ENCODE measurements at regions not wholly inside any gene's neighbourhood (a gene's known extent, or its start where the extent isn't known, plus 50 kb on each side); places are given as distances from the start of the nearest gene placed in this dataset.

DNA sequence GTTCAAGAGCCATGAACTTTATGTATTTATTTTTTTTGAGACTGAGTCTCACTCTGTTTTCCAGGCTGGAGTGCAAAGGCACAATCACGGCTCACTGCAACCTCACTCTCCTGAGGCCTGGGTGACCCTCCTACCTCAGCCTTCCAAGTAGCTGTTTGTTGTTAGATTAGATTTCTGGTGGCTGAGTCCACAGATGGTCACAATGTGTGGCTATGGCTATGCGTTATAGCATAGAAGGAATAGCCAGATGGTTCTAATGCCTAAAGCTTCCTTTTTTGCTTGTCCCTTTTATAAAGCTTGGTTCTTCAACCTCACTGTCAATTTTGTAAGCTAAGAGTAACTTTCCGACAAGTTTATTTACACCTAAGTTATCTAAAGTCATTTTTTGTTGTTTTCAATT, 62.3 kb upstream of the FMN2 start:
- TF ChIP-seq, protein P1, sequence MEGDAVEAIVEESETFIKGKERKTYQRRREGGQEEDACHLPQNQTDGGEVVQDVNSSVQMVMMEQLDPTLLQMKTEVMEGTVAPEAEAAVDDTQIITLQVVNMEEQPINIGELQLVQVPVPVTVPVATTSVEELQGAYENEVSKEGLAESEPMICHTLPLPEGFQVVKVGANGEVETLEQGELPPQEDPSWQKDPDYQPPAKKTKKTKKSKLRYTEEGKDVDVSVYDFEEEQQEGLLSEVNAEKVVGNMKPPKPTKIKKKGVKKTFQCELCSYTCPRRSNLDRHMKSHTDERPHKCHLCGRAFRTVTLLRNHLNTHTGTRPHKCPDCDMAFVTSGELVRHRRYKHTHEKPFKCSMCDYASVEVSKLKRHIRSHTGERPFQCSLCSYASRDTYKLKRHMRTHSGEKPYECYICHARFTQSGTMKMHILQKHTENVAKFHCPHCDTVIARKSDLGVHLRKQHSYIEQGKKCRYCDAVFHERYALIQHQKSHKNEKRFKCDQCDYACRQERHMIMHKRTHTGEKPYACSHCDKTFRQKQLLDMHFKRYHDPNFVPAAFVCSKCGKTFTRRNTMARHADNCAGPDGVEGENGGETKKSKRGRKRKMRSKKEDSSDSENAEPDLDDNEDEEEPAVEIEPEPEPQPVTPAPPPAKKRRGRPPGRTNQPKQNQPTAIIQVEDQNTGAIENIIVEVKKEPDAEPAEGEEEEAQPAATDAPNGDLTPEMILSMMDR (IDR thresholded peaks at IDR 0.05; ENCODE audit: poor library complexity) = no peak
- no peak for TF ChIP-seq EZH2 (IDR thresholded peaks at IDR 0.05; ENCODE audit: borderline replicate concordance)

All from hepatocyte (in vitro differentiated cells).